ENCODE measurements at regions not wholly inside any gene's neighbourhood (a gene's known extent, or its start where the extent isn't known, plus 50 kb on each side); places are given as distances from the start of the nearest gene placed in this dataset.
"Not testable (repeated sequence)": the region's sequence is repeated elsewhere in the genome, so short reads cannot be mapped to it uniquely, and the experiment has no call there.

- DNase-seq (ENCODE audit: low spot score) = no peak
Observed at GRCh38 chr18:1296237-1296636, 391.6 kb downstream of the ADCYAP1 start.

GRCh38 chr18:1302861-1303260 is 398.2 kb downstream of the ADCYAP1 start:
- DNase-seq (ENCODE audit: low spot score) = no peak

- DNase-seq (ENCODE audit: low spot score) = no peak
Observed at GRCh38 chr18:1304392-1304992, 399.8 kb downstream of the ADCYAP1 start.

GRCh38 chr18:1306641-1307040 is 402.0 kb downstream of the ADCYAP1 start:
- DNase-seq (ENCODE audit: low spot score) = no peak

- no peak for DNase-seq (ENCODE audit: low spot score)
Observed at GRCh38 chr18:1308686-1309085, 404.0 kb downstream of the ADCYAP1 start.

- DNase-seq (ENCODE audit: low spot score) = no peak
Observed at GRCh38 chr18:1311376-1311775, 406.7 kb downstream of the ADCYAP1 start.

GRCh38 chr18:1335345-1335744 is 430.7 kb downstream of the ADCYAP1 start:
- DNase-seq (ENCODE audit: low spot score) = not testable (repeated sequence)

- DNase-seq (ENCODE audit: low spot score) = no peak
Observed at GRCh38 chr18:1350931-1351450, 446.3 kb downstream of the ADCYAP1 start.

GRCh38 chr18:1353025-1353424 is 448.4 kb downstream of the ADCYAP1 start:
- no peak for DNase-seq (ENCODE audit: low spot score)

GRCh38 chr18:1357724-1358123 is 453.1 kb downstream of the ADCYAP1 start:
- DNase-seq (ENCODE audit: low spot score) = no peak

GRCh38 chr18:1361936-1362335 is 457.3 kb downstream of the ADCYAP1 start:
- DNase-seq (ENCODE audit: low spot score) = no peak

GRCh38 chr18:1370552-1370951 is 465.9 kb downstream of the ADCYAP1 start:
- no peak for DNase-seq (ENCODE audit: low spot score)

GRCh38 chr18:1371724-1372123 is 467.1 kb downstream of the ADCYAP1 start:
- no peak for DNase-seq (ENCODE audit: low spot score)

GRCh38 chr18:1383465-1383864 is 478.8 kb downstream of the ADCYAP1 start:
- DNase-seq (ENCODE audit: low spot score) = no peak

- not testable (repeated sequence) for DNase-seq (ENCODE audit: low spot score)
Observed at GRCh38 chr18:1388468-1388867, 483.8 kb downstream of the ADCYAP1 start.

GRCh38 chr18:1392046-1392445 is 487.4 kb downstream of the ADCYAP1 start:
- no peak for DNase-seq (ENCODE audit: low spot score)

- no peak for DNase-seq (ENCODE audit: low spot score)
Observed at GRCh38 chr18:1392865-1393734, 488.4 kb downstream of the ADCYAP1 start.

GRCh38 chr18:1393929-1394328 is 489.3 kb downstream of the ADCYAP1 start:
- no peak for DNase-seq (ENCODE audit: low spot score)

- no peak for DNase-seq (ENCODE audit: low spot score)
Observed at GRCh38 chr18:1394426-1394825, 489.8 kb downstream of the ADCYAP1 start.

GRCh38 chr18:1394966-1395365 is 490.3 kb downstream of the ADCYAP1 start:
- no peak for DNase-seq (ENCODE audit: low spot score)

GRCh38 chr18:1408376-1408775 is 503.7 kb downstream of the ADCYAP1 start:
- peak; percentile 39 for DNase-seq (ENCODE audit: low spot score)

- DNase-seq (ENCODE audit: low spot score) = no peak
Observed at GRCh38 chr18:1412655-1413322, 508.1 kb downstream of the ADCYAP1 start.

- no peak for DNase-seq (ENCODE audit: low spot score)
Observed at GRCh38 chr18:1413323-1413675, 508.6 kb downstream of the ADCYAP1 start.

Data from D341Med (cell line).